ENCODE measurements at regions not wholly inside any gene's neighbourhood (a gene's known extent, or its start where the extent isn't known, plus 50 kb on each side); places are given as distances from the start of the nearest gene placed in this dataset.

- TF ChIP-seq, protein P1, sequence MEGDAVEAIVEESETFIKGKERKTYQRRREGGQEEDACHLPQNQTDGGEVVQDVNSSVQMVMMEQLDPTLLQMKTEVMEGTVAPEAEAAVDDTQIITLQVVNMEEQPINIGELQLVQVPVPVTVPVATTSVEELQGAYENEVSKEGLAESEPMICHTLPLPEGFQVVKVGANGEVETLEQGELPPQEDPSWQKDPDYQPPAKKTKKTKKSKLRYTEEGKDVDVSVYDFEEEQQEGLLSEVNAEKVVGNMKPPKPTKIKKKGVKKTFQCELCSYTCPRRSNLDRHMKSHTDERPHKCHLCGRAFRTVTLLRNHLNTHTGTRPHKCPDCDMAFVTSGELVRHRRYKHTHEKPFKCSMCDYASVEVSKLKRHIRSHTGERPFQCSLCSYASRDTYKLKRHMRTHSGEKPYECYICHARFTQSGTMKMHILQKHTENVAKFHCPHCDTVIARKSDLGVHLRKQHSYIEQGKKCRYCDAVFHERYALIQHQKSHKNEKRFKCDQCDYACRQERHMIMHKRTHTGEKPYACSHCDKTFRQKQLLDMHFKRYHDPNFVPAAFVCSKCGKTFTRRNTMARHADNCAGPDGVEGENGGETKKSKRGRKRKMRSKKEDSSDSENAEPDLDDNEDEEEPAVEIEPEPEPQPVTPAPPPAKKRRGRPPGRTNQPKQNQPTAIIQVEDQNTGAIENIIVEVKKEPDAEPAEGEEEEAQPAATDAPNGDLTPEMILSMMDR (conservative IDR thresholded peaks at IDR 0.05; ENCODE audit: low read depth, low read length): no peak
- DNase-seq (ENCODE audit: low read depth): no peak
- H3K4me3 ChIP-seq (ENCODE audit: low read length): no peak overlapping the region
These were observed 154.0 kb downstream of the BTC start for GRCh38 chr4:74640111-74640903.

GRCh38 chr4:74642006-74642405 is 152.3 kb downstream of the BTC start:
- no peak for DNase-seq (ENCODE audit: low read depth)
- no peak overlapping the region for H3K4me3 ChIP-seq (ENCODE audit: low read length)
- TF ChIP-seq, protein P1 (conservative IDR thresholded peaks at IDR 0.05; ENCODE audit: low read depth, low read length): no peak

DNA sequence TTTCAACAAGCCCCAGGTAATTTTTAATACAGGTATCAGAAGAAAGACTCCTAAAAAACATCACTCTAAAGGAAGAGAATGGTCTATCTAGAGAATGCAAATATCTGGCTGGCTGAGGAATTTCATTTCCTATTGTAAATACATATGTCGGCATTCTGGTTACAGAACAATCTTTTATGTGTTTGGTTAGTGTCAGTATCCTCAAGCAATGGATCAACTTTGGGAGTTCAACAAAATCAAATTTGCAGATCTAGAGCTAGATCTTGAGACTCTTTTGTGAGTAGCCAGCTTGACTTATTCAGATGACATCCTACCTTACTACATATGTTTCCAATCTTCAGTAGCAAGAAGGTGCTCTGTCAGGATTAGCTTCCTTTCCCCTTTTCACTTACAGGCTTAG is 145.1 kb downstream of the BTC start:
- TF ChIP-seq, protein P1 (conservative IDR thresholded peaks at IDR 0.05; ENCODE audit: low read depth, low read length): no peak
- no peak overlapping the region for H3K4me3 ChIP-seq (ENCODE audit: low read length)
- DNase-seq (ENCODE audit: low read depth): no peak

- TF ChIP-seq, protein P1 (conservative IDR thresholded peaks at IDR 0.05; ENCODE audit: low read depth, low read length): no peak
- no peak for DNase-seq (ENCODE audit: low read depth)
- H3K4me3 ChIP-seq (ENCODE audit: low read length): no peak overlapping the region
These were observed 143.1 kb downstream of the BTC start for GRCh38 chr4:74651198-74651597.

DNA sequence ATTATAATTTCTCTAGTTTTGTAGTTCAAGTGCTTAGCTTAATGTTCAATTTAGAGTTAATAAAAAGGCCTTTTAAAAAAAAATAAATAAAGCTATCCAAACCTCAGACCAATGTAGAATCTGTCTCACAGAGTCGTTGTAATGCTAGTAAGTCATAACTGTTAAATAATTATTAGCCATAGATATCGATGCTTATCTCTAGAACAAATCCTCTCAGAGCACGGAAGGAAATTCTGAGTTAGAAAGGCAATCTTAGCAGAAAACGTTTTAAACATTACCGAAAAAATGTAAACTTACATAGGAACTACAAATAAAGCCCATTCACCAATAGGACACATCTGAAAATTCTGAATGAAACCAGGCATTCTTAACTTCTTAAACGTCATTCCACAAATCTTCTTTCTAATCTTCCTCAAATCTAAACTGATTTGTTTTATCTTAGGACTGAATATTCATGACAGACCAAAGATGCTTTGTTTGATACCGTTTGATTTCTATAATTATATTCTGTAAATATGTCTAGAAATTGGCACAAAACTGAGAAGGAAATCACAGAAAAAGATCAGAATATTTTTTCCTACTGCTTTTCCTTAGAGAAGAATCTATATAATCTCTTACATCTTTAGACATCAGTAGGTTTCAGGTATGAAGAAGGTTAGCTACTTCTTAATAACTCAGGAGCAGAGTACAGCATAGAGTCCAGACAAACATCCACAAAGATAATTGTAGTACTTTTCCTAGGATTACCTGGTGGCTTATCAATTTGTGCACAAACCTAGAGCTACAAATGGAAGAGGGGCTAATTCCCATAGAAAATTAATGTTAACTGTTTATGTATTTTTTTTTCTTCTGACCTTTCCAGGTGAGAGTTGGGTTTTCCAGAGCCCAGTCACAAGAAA is 140.7 kb downstream of the BTC start:
- TF ChIP-seq, protein P1 (conservative IDR thresholded peaks at IDR 0.05; ENCODE audit: low read depth, low read length): no peak
- H3K4me3 ChIP-seq (ENCODE audit: low read length): no peak overlapping the region
- no peak for DNase-seq (ENCODE audit: low read depth)

- no peak for DNase-seq (ENCODE audit: low read depth)
- H3K4me3 ChIP-seq (ENCODE audit: low read length): no peak overlapping the region
These were observed 140.1 kb downstream of the BTC start for GRCh38 chr4:74654230-74654681.

More at GRCh38 chr4:74654230-74654681, 140.1 kb downstream of the BTC start:
- TF ChIP-seq, protein P1 (conservative IDR thresholded peaks at IDR 0.05; ENCODE audit: low read depth, low read length): no peak

Measured in retinal pigment epithelial cell (primary cell).